Ovary (tissue), 7 donors: ENCODE measurements at regions not wholly inside any gene's neighbourhood (a gene's known extent, or its start where the extent isn't known, plus 50 kb on each side); places are given as distances from the start of the nearest gene placed in this dataset.

Experiments
- DNase-seq, 5 donors: peaks; one replicate each; pipeline ENCODE4 v3.0.0-alpha.2; 2019 to 2020
- H3K27ac ChIP-seq, 2 donors: fragments of 200-600 bp; one replicate each; pipeline versions ENCODE4 v1.5.1 to v1.8.0; 2019 to 2022
- H3K27me3 ChIP-seq: fragments of 200-600 bp; one replicate; pipeline ENCODE4 v1.8.0; 2022
- H3K36me3 ChIP-seq: fragments of 200-600 bp; sonication (generic); one replicate; pipeline ENCODE4 v1.5.1; 2019
- H3K4me1 ChIP-seq: one replicate; pipeline ENCODE4 v1.8.1; 2013; ENCODE audit warnings: mild to moderate bottlenecking, moderate library complexity; ENCODE audit not compliant: insufficient read depth
- H3K4me3 ChIP-seq: fragments of 200-600 bp; sonication (generic); one replicate; pipeline ENCODE4 v1.5.1; 2017
- H3K9me3 ChIP-seq, 2 donors: fragments of 200-600 bp in 1 of 2; sonication (generic) in 1 of 2; one replicate each; pipeline versions ENCODE4 v1.5.1 to v1.8.1; 2013 to 2019; ENCODE audit warnings: mild to moderate bottlenecking in 1 of 2, moderate library complexity in 1 of 2
- CTCF ChIP-seq, 3 donors: fragments of 450-650 bp in 2 of 3; fragments of 200-600 bp in 1 of 3; IDR thresholded peaks; one replicate each; pipeline versions ENCODE4 v1.5.1 to v1.8.0; 2016 to 2022; ENCODE audit warnings: antibody characterized with exemption in 3 of 3, mild to moderate bottlenecking in 1 of 3
- EP300 ChIP-seq: sonication (generic); formaldehyde crosslinking; IDR thresholded peaks from one replicate; pipeline ENCODE4 v1.6.1; 2017; ENCODE audit warnings: antibody characterized with exemption
- POLR2A ChIP-seq: fragments of 450-650 bp; IDR thresholded peaks from one replicate; pipeline ENCODE4 v1.6.1; 2017; ENCODE audit warnings: antibody characterized with exemption, mild to moderate bottlenecking, moderate library complexity
- WGBS, 3 donors: extraction: QIAGEN DNeasy Blood & Tissue Kit in 1 of 3; methylation state at CpG; one replicate each; pipeline versions ENCODE4 v1.1.5 to v1.1.7; 2013 to 2017; 5-methylcytosine and 5-hydroxymethylcytosine counted together
- intact Hi-C, 4 donors: fragments of 100-400 bp; cut with DNase I; formaldehyde crosslinking; loops; one replicate each; pipeline versions ENCODE4 v1.11.0 to v1.15.1; 2022 to 2023
- donor health status: DM: no; HTN: no; CAD: no; lungs with moderate emphysema.
- donor health status: DM: no; HTN: no; CAD: no.
- donor health status: Bipolar disorder and iron deficiency.
- donor health status: DM: no; HTN: no; CAD: no.
- donor health status: DM: yes; HTN: yes; CAD: no.

- no peaks in the 10 kb centered on the region for H3K27me3 ChIP-seq
- peaks cover 37% of the 10 kb centered on the region for H3K4me1 ChIP-seq
- H3K9me3 ChIP-seq = no peaks in the 10 kb centered on the region
- H3K36me3 ChIP-seq = no peaks in the 10 kb centered on the region
- no peak overlapping the region for H3K27ac ChIP-seq
- DNase-seq = no peak
- TF ChIP-seq EP300 (no peak), CTCF (IDR thresholded peaks at IDR 0.05) (no peak), POLR2A (no peak)
- H3K4me3 ChIP-seq = no peak overlapping the region
- WGBS, 3 donors = 89 to 94% (median 92%) methylated on average over 12 of the region's 12 CpGs
- intact Hi-C loops = loop anchor here in 1 of 4 donors (10.0 kb wide), 1 partner anchor 50 kb away; the partner anchor contains the start of gene NCOR2
Measured at GRCh38 chr12:124514145-124514995, 53.0 kb downstream of the NCOR2 start.

- 68 to 78% (median 74%) methylated on average over 7 of the region's 7 CpGs for WGBS, 3 donors
- peaks cover 39% of the 10 kb centered on the region for H3K4me1 ChIP-seq
- no peaks in the 10 kb centered on the region for H3K9me3 ChIP-seq
- TF ChIP-seq CTCF (IDR thresholded peaks at IDR 0.05) = no peak
- TF ChIP-seq POLR2A = no peak
- TF ChIP-seq EP300 = no peak
- no peak for DNase-seq
- no peak overlapping the region for H3K4me3 ChIP-seq
- no peaks in the 10 kb centered on the region for H3K36me3 ChIP-seq
- H3K27me3 ChIP-seq = no peaks in the 10 kb centered on the region
- intact Hi-C loops = loop anchor here in 1 of 4 donors (10.0 kb wide), 1 partner anchor 51 kb away; the partner anchor contains the start of gene NCOR2
- peak overlapping the region; percentile 15 to 26 for H3K27ac ChIP-seq
Measured at GRCh38 chr12:124513297-124513867, 54.0 kb downstream of the NCOR2 start.

GRCh38 chr12:124512667-124513296 is 54.6 kb downstream of the NCOR2 start:
- no peak overlapping the region for H3K4me3 ChIP-seq

More at GRCh38 chr12:124512667-124513296, 54.6 kb downstream of the NCOR2 start:
- Histone ChIP-seq H3K27ac (peak overlapping the region; percentile 15 to 26), H3K36me3 (no peaks in the 10 kb centered on the region), H3K4me1 (peaks cover 45% of the 10 kb centered on the region), H3K9me3 (no peaks in the 10 kb centered on the region), H3K27me3 (no peaks in the 10 kb centered on the region)
- DNase-seq = peak; percentile 84 to 90 (median 87)
- WGBS, 3 donors = 19 to 24% (median 21%) methylated on average over 16 of the region's 16 CpGs
- TF ChIP-seq EP300 (no peak), POLR2A (no peak), CTCF (IDR thresholded peaks at IDR 0.05) (no peak)
- intact Hi-C loops = loop anchor here in 1 of 4 donors (10.0 kb wide), 1 partner anchor 52 kb away; the partner anchor contains the start of gene NCOR2
